GM18858 (cell line): ENCODE measurements at regions not wholly inside any gene's neighbourhood (a gene's known extent, or its start where the extent isn't known, plus 50 kb on each side); places are given as distances from the start of the nearest gene placed in this dataset.
"Not testable (repeated sequence)": the region's sequence is repeated elsewhere in the genome, so short reads cannot be mapped to it uniquely, and the experiment has no call there.

Experiments
- ATAC-seq: cut with Tn5 transposase; IDR thresholded peaks from one replicate; pipeline ENCODE4 v1.9.1; 2021; ENCODE audit not compliant: unreplicated experiment

DNA sequence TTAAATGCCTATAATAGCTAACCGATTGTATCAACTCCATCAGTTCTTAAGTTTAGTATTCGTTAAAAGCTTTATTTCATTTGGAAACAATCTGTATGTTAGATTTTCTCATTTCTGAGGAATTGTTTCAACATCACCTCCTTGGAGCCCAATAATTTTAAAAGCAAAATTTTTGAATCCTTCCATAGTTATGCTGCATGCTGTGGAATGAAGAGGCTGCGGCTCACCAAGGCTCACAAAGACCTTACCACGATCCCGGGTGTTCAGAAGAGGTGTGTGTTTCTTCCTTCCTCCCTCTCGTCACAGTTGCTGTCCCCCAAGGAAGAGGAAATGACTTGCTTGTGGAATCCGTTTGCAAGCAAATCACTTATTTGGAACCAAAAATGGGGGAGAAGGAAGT, 143.8 kb downstream of the FGF1 start:
- no peak for ATAC-seq

- no peak for ATAC-seq
Observed at GRCh38 chr5:142540922-142541422, 144.9 kb downstream of the FGF1 start.

GRCh38 chr5:142539154-142539740, 146.6 kb downstream of the FGF1 start:
- no peak for ATAC-seq

GRCh38 chr5:142537938-142538337, 148.0 kb downstream of the FGF1 start:
- no peak for ATAC-seq

GRCh38 chr5:142532781-142533176, 153.1 kb downstream of the FGF1 start:
- ATAC-seq = no peak

DNA sequence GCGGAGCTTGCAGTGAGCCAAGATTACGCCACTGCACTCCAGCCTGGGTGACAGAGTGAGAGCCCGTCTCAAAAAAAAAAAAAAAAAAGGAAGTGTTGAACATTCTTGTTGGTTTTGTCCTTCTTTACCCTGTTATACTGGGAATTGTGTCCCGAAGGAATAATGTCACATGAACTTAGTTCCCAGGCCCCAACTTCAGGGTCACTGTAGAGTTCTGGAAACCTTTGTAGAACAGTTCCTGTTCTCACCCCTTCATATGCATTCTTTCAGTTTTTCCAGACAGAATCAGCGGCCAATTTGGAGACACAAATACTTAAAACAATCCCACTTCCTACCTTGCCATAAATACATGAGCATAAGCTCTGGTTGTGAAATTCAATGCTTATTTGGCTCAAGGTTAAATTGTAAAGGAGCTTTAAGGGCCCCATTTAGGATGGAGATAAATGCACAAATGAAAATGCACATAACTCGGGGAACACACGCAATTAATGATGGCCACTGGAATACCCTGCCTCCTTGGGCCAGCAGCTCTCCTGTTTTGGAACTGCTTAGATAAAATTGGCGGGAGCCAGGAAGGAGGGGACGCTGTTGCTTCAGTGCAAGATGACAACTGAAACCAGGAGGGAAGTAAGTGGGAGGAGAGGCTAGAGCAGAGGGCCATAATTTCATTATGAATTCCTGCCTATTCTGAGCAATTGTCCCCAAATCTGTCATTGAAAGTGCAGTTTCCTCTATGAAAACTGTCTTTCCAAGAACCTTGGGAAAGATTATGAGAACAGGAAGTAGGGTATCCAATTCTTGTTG, 153.7 kb downstream of the FGF1 start:
- no peak for ATAC-seq

DNA sequence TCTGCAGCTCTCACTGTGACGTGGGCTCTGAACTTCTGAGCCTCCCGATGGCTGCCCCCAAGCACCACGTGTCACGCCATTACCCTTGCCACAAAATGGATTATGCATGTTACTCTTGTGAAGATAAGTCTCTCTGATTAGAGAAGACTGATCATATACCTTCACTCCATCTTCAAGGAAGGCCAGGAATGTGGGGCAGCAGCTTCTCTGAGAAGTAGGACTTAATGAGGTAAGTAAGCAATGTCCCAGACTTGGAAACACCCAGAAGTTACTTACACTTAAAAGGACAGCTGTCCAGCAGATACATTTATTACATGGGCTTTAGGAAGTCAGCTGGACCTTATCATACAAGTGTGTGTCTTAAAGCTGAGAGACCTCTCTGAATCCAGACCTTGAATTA, 155.0 kb downstream of the FGF1 start:
- no peak for ATAC-seq

GRCh38 chr5:142529626-142530278, 156.1 kb downstream of the FGF1 start:
- ATAC-seq = no peak

GRCh38 chr5:142527664-142528295, 158.1 kb downstream of the FGF1 start:
- ATAC-seq = no peak

GRCh38 chr5:142527234-142527633, 158.7 kb downstream of the FGF1 start:
- ATAC-seq = no peak

- ATAC-seq = no peak
Observed at GRCh38 chr5:142522983-142523382, 162.9 kb downstream of the FGF1 start.

DNA sequence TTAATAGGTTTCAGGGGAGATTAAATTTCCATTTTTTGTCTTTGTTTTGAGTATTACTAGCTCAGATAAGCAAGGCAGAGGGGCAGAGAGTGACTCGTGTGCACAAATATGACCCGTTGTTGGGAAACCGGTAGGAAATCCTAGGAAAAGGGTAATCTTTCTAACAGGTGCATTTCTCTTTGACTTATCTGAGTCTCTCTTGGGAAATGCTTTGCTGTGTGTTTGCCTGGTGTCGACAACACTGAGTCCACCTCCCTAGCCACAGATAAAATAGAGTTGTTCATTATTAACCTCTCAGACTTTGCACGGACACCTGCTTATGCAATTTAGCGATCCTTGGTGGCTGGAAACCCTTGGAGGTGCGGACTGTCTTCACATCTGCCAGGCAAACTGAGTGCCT, 164.2 kb downstream of the FGF1 start:
- no peak for ATAC-seq

DNA sequence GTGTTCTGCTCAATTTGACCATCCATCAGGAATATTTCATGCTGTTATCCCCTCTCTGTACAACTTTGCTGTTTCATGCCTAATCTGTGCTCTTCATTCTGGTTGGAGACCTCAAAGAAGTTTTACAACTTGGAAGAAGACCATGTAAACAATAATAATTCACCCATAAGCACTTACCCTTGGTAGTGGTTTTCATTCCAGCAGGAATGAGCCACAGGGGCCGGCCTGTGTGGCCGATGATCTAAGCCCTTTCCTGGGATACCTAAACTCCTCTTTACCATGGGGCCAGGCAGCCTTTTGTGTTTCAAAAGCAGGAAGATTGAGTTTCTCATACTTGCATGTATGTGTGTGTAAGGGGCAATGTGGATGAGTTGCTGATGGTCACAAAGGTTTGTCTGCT, 165.0 kb downstream of the FGF1 start:
- no peak for ATAC-seq

- ATAC-seq = not testable (repeated sequence)
Observed at GRCh38 chr5:142519913-142520312, 166.0 kb downstream of the FGF1 start.

GRCh38 chr5:142517840-142518239, 168.1 kb downstream of the FGF1 start:
- no peak for ATAC-seq

DNA sequence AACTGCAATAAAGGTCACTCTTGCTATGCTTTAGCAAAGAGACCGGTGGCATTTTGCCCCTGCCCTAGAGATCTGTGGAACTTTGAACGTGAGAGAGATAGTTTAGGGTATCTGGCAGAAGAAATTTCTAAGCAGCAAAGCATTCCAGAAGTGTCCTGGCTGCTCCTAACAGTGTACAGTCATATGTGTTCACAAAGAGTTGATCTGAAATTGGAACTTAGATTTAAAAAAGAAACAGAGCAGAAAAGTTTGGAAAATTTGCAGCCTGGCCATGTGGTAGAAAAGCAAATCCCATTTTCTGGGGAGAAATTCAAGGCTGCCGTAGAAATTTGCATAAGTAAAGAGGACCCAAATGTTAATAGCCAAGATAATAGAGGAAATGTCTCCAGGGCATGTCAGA, 169.2 kb downstream of the FGF1 start:
- no peak for ATAC-seq

GRCh38 chr5:142515036-142515435, 170.9 kb downstream of the FGF1 start:
- no peak for ATAC-seq

DNA sequence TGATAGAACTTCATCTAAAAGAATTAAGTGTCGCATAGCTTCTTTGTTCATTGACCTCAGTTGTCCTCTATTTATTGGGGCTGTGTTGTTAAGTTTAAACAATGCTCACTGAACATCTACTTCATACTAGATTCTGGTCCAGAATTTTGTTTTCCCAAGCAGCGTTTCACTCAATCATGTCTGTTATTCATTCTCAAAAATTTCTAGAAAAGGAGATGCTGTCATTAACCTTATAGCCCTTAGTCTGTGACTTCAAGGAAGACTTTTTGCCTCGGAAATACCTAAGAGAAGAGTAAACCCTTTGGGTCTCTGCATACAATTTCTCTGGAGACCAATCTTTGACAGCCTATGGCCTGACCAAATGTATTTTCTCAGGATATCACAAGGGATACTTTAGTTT, 171.7 kb downstream of the FGF1 start:
- ATAC-seq = no peak

DNA sequence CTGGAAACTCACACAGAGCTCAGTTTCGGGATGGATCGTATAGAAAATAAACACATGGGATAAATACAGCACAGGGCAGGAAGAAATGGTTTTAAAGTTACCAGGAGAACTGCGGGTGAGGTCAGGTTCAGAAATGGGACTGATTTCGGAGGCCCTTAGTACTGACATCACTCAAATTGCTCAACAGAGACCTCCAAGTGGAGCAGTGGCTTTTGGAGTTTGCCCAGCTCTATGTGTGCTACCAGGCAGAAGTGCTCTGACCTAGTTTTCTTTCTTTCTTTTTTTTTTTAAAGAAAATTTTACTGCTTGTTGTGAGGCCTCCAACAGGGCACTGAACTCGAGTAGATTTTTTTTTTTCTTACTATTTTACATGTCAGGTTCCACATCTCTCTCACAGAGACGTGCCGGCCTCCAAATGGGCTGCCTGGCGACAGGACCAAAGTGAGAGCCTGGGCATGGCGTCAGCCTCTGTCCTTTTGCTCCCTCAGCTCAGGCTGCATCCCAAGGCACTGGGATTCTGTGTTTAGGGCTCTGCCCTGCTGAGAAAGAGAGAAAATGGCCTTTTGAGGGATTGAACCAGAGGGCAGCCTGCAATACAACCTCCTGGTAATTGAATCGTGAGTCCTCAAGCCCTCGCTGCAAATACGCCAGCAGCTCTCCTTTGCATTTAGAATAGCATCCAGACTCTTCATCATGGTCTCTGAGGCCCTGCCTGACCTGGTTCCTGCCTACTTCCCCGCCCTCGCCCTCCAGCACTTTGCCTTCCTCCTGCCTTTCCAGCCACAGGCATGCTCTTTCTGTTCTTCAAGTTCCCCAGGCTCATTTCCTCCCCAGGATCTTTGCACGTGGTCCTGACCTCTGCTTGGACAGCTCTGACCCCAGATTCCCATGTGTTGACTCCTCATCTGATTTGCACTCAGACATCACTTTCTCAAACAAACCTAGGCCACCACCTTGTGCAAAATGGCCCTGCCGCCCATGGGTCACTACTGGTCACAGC, 173.5 kb downstream of the FGF1 start:
- no peak for ATAC-seq

GRCh38 chr5:142511358-142511757, 174.5 kb downstream of the FGF1 start:
- ATAC-seq = no peak
